Chondrocyte (in vitro differentiated cells): ENCODE measurements at regions not wholly inside any gene's neighbourhood (a gene's known extent, or its start where the extent isn't known, plus 50 kb on each side); places are given as distances from the start of the nearest gene placed in this dataset.

Experiments used
- DNase-seq: peaks from one replicate; pipeline ENCODE4 v3.0.0; 2021; ENCODE audit warnings: mixed read lengths, low spot score
- H3K27ac Mint-ChIP-seq: one replicate; pipeline ENCODE4 v1.8.0; 2021; ENCODE audit warnings: mild to moderate bottlenecking, moderate library complexity, mixed read lengths; ENCODE audit not compliant: unreplicated experiment
- H3K27me3 Mint-ChIP-seq: 2 replicates; pipeline ENCODE4 v1.8.0; 2021; ENCODE audit warnings: low read depth, mixed read lengths
- H3K36me3 Mint-ChIP-seq: 2 replicates; pipeline ENCODE4 v1.8.0; 2021; ENCODE audit warnings: low read depth, mixed read lengths
- H3K4me1 Mint-ChIP-seq: 2 replicates; pipeline ENCODE4 v1.8.0; 2021; ENCODE audit warnings: low read depth, mild to moderate bottlenecking, mixed read lengths
- H3K4me3 Mint-ChIP-seq: one replicate; pipeline ENCODE4 v1.8.0; 2021; ENCODE audit warnings: mild to moderate bottlenecking, moderate library complexity, mixed read lengths; ENCODE audit not compliant: unreplicated experiment
- H3K9me3 Mint-ChIP-seq: 2 replicates; pipeline ENCODE4 v1.8.0; 2021; ENCODE audit warnings: low read depth, mixed read lengths
- CTCF ChIP-seq: fragments of 200-600 bp; sonication (generic); IDR thresholded peaks from 2 replicates; pipeline ENCODE4 v1.5.0; 2021; ENCODE audit warnings: antibody characterized with exemption, mild to moderate bottlenecking, moderate library complexity

- Mint-ChIP-seq H3K27ac (peak overlapping the region; percentile 13), H3K9me3 (no peaks in the 10 kb centered on the region), H3K27me3 (no peaks in the 10 kb centered on the region), H3K4me3 (no peak overlapping the region), H3K36me3 (no peaks in the 10 kb centered on the region), H3K4me1 (peaks cover 12% of the 10 kb centered on the region)
- TF ChIP-seq CTCF: no peak
- no peak for DNase-seq
These were observed 131.1 kb upstream of the HTR2A start for GRCh38 chr13:47027780-47028437.

- TF ChIP-seq CTCF: no peak
- Mint-ChIP-seq H3K9me3 (no peaks in the 10 kb centered on the region), H3K36me3 (no peaks in the 10 kb centered on the region), H3K4me1 (peaks cover 9% of the 10 kb centered on the region), H3K4me3 (no peak overlapping the region), H3K27ac (no peak overlapping the region), H3K27me3 (no peaks in the 10 kb centered on the region)
- no peak for DNase-seq
These were observed 129.1 kb upstream of the HTR2A start for GRCh38 chr13:47025791-47026447.

- no peak overlapping the region for H3K27ac Mint-ChIP-seq
- no peak for TF ChIP-seq CTCF
- H3K4me1 Mint-ChIP-seq: no peaks in the 10 kb centered on the region
- no peaks in the 10 kb centered on the region for H3K27me3 Mint-ChIP-seq
- H3K9me3 Mint-ChIP-seq: peaks cover 12% of the 10 kb centered on the region
- H3K36me3 Mint-ChIP-seq: no peaks in the 10 kb centered on the region
- H3K4me3 Mint-ChIP-seq: no peak overlapping the region
- no peak for DNase-seq
These were observed 123.1 kb upstream of the HTR2A start for GRCh38 chr13:47019977-47020376.

DNA sequence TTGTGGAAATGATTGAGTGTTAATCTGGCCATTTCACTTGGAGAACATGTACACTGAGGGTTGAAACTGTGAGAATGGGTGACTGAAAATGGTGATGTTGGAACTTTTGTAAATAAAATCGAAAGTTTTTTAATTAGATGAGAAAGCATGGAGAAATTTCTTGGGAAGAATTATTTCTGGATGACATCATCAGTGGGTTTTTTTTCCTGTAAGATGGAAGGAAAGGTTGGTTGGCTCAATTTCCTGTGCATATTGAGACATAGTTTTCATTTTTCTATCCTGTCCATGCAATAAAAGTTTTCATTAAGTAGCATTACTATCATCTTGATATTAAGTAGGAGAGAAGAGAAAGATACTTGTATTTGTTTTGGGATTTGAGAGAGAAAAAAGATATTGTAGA, 120.6 kb upstream of the HTR2A start:
- Mint-ChIP-seq H3K4me1 (no peaks in the 10 kb centered on the region), H3K27ac (no peak overlapping the region), H3K36me3 (no peaks in the 10 kb centered on the region), H3K4me3 (no peak overlapping the region), H3K9me3 (peaks cover 12% of the 10 kb centered on the region), H3K27me3 (no peaks in the 10 kb centered on the region)
- no peak for TF ChIP-seq CTCF
- DNase-seq: no peak

DNA sequence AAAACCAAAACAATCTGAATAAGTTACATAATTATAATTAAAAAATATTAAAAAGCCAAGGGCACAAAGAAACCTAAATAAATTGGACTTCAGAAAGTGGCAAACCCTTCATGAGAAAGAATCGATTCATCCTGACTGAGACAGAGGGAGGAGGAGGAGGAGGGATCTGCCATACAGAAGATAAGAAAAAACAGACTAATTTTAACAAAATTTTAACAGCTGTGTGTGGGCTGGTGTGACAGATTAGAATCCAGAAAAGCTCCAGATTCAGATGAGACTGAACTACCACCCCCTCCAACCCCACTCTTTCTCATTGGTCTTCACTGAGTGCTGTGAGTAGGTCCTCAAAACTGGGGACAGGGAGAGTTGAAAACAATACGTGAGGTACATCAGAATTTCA, 111.5 kb upstream of the HTR2A start:
- DNase-seq: no peak
- peaks cover 3% of the 10 kb centered on the region for H3K27me3 Mint-ChIP-seq
- no peak overlapping the region for H3K4me3 Mint-ChIP-seq
- H3K27ac Mint-ChIP-seq: no peak overlapping the region
- H3K36me3 Mint-ChIP-seq: no peaks in the 10 kb centered on the region
- no peaks in the 10 kb centered on the region for H3K4me1 Mint-ChIP-seq
- H3K9me3 Mint-ChIP-seq: no peaks in the 10 kb centered on the region
- TF ChIP-seq CTCF: no peak
